HG02885 (cell line): ENCODE measurements at regions not wholly inside any gene's neighbourhood (a gene's known extent, or its start where the extent isn't known, plus 50 kb on each side); places are given as distances from the start of the nearest gene placed in this dataset.

ENCODE experiments used
- ATAC-seq: cut with Tn5 transposase; IDR thresholded peaks from one replicate; pipeline ENCODE4 v1.9.1; 2021; ENCODE audit warnings: mild to moderate bottlenecking; ENCODE audit not compliant: unreplicated experiment, poor library complexity

GRCh38 chr13:78732445-78733017 is 73.6 kb upstream of the OBI1 start:
- no peak for ATAC-seq

DNA sequence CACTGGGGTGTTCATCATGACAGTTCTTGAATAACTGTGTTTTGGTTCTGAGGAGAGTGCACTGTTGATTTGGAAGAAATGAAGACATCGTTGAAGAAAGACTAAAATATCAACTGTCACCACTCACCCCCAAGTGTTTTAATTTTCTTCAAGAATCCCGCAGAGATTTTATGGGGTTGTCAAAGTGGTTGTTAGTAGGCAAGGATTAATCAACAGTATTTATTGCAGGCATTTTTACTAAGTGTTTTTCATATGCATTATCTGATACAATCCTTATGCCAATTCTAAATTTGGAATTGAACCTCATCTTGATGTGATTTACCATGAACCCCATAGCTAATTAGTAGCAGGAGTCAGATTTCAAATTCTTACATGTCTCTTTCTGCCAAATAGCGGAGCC is 63.7 kb upstream of the OBI1 start:
- no peak for ATAC-seq

DNA sequence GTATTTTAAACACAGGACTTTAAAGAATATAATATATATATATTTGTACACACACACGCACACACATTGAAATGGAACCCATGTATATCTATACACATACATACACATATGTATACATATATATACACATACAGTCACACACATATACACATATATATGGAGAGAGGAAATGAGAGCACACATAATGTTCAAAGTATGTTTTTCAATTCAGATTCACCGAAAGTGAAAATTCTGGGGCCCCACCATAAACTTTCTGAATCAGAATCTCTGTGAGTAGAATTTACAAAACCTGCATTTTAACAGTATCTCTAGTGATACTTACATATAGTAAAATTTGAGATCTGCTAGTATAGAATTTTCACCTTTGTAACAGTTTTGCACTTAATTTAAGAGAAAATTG is 60.4 kb upstream of the OBI1 start:
- no peak for ATAC-seq

- no peak for ATAC-seq
Measured at GRCh38 chr13:78714717-78715116, 55.8 kb upstream of the OBI1 start.

GRCh38 chr13:78712831-78713230 is 53.9 kb upstream of the OBI1 start:
- ATAC-seq, result no peak

DNA sequence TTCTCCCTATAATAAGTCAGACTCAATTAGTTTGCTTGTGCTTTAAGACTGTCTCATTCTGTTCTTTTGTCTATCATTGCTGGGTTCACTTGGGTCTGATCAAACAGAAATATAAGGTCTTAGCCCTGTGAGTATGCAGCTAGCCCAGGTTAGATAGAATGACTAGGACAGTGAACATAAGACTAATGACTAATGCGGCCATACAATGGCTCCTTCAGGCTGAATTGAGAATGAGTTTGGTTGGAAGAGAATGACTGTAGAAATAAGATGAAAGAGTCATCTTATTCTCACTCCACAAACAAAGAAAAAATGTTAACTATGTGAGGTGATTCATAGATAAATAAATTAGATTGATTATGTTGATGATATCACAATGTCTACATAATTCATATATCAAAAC is 50.1 kb upstream of the OBI1 start:
- ATAC-seq, result no peak
